Mucosa of rectum (tissue), 2 donors: ENCODE measurements at regions not wholly inside any gene's neighbourhood (a gene's known extent, or its start where the extent isn't known, plus 50 kb on each side); places are given as distances from the start of the nearest gene placed in this dataset.

Source experiments
- H3K27ac ChIP-seq, 2 donors: one replicate each; pipeline ENCODE4 v1.7.0; 2013; ENCODE audit warnings: inconsistent platforms in 2 of 2, low read depth in 2 of 2, low read length in 2 of 2
- H3K27me3 ChIP-seq, 2 donors: one replicate each; pipeline ENCODE4 v1.7.0; 2013; ENCODE audit warnings: low read length in 2 of 2; ENCODE audit not compliant: control insufficient read depth in 2 of 2, insufficient read depth in 2 of 2
- H3K36me3 ChIP-seq, 2 donors: one replicate each; pipeline ENCODE4 v1.7.0; 2013; ENCODE audit warnings: low read length in 2 of 2; ENCODE audit not compliant: control insufficient read depth in 2 of 2, insufficient read depth in 2 of 2
- H3K4me1 ChIP-seq, 2 donors: one replicate each; pipeline ENCODE4 v1.7.0; 2013; ENCODE audit warnings: low read length in 2 of 2, mild to moderate bottlenecking in 1 of 2; ENCODE audit not compliant: control insufficient read depth in 2 of 2, insufficient read depth in 2 of 2
- H3K4me3 ChIP-seq, 2 donors: one replicate each; pipeline ENCODE4 v1.7.0; 2013; ENCODE audit warnings: low read length in 2 of 2
- H3K9ac ChIP-seq, 2 donors: one replicate each; pipeline ENCODE4 v1.7.0; 2013; ENCODE audit warnings: low read length in 2 of 2, low read depth in 1 of 2, mild to moderate bottlenecking in 1 of 2
- H3K9me3 ChIP-seq, 2 donors: one replicate each; pipeline ENCODE4 v1.7.0; 2013; ENCODE audit warnings: low read length in 2 of 2; ENCODE audit not compliant: control insufficient read depth in 2 of 2
- donor health status: healthy.
- donor health status: Normal muscosa, but diverticular disease.

- Histone ChIP-seq H3K27ac (no peak overlapping the region), H3K9me3 (no peaks in the 10 kb centered on the region), H3K36me3 (no peaks in the 10 kb centered on the region), H3K4me1 (no peaks in the 10 kb centered on the region), H3K27me3 (no peaks in the 10 kb centered on the region), H3K9ac (no peak overlapping the region), H3K4me3 (no peak overlapping the region)
These were observed 235.7 kb upstream of the RXFP2 start for GRCh38 chr13:31503626-31504025.

GRCh38 chr13:31504918-31505317 is 234.4 kb upstream of the RXFP2 start:
- Histone ChIP-seq H3K9me3 (no peaks in the 10 kb centered on the region), H3K4me3 (no peak overlapping the region), H3K27me3 (no peaks in the 10 kb centered on the region), H3K4me1 (no peaks in the 10 kb centered on the region), H3K36me3 (no peaks in the 10 kb centered on the region), H3K9ac (no peak overlapping the region), H3K27ac (no peak overlapping the region)

- Histone ChIP-seq H3K27me3 (no peaks in the 10 kb centered on the region), H3K9me3 (no peaks in the 10 kb centered on the region), H3K27ac (no peak overlapping the region), H3K4me1 (no peaks in the 10 kb centered on the region), H3K4me3 (no peak overlapping the region), H3K36me3 (no peaks in the 10 kb centered on the region), H3K9ac (no peak overlapping the region)
These were observed 227.0 kb upstream of the RXFP2 start for GRCh38 chr13:31512331-31512730.

GRCh38 chr13:31514932-31515331 is 224.4 kb upstream of the RXFP2 start:
- Histone ChIP-seq H3K27ac (no peak overlapping the region), H3K27me3 (no peaks in the 10 kb centered on the region), H3K4me1 (no peaks in the 10 kb centered on the region), H3K4me3 (no peak overlapping the region), H3K36me3 (no peaks in the 10 kb centered on the region), H3K9me3 (no peaks in the 10 kb centered on the region), H3K9ac (no peak overlapping the region)

- H3K4me1 ChIP-seq = no peaks in the 10 kb centered on the region
- no peak overlapping the region for H3K9ac ChIP-seq
- no peaks in the 10 kb centered on the region for H3K27me3 ChIP-seq
- H3K4me3 ChIP-seq = no peak overlapping the region
- no peaks in the 10 kb centered on the region for H3K9me3 ChIP-seq
- H3K36me3 ChIP-seq = no peaks in the 10 kb centered on the region
- H3K27ac ChIP-seq = no peak overlapping the region
These were observed 223.9 kb upstream of the RXFP2 start for GRCh38 chr13:31515427-31515826.

GRCh38 chr13:31517599-31517998 is 221.7 kb upstream of the RXFP2 start:
- Histone ChIP-seq H3K9me3 (no peaks in the 10 kb centered on the region), H3K4me3 (no peak overlapping the region), H3K27ac (no peak overlapping the region), H3K27me3 (no peaks in the 10 kb centered on the region), H3K36me3 (no peaks in the 10 kb centered on the region), H3K4me1 (no peaks in the 10 kb centered on the region), H3K9ac (no peak overlapping the region)

GRCh38 chr13:31518645-31519044 is 220.7 kb upstream of the RXFP2 start:
- Histone ChIP-seq H3K4me1 (no peaks in the 10 kb centered on the region), H3K9me3 (no peaks in the 10 kb centered on the region), H3K27ac (no peak overlapping the region), H3K36me3 (no peaks in the 10 kb centered on the region), H3K4me3 (no peak overlapping the region), H3K27me3 (no peaks in the 10 kb centered on the region), H3K9ac (no peak overlapping the region)

- Histone ChIP-seq H3K27ac (no peak overlapping the region), H3K9ac (no peak overlapping the region), H3K27me3 (no peaks in the 10 kb centered on the region), H3K36me3 (no peaks in the 10 kb centered on the region), H3K9me3 (no peaks in the 10 kb centered on the region), H3K4me3 (no peak overlapping the region), H3K4me1 (no peaks in the 10 kb centered on the region)
These were observed 217.9 kb upstream of the RXFP2 start for GRCh38 chr13:31521435-31521834.

GRCh38 chr13:31522396-31522795 is 216.9 kb upstream of the RXFP2 start:
- H3K9ac ChIP-seq = no peak overlapping the region
- no peak overlapping the region for H3K27ac ChIP-seq
- H3K9me3 ChIP-seq = no peaks in the 10 kb centered on the region
- no peaks in the 10 kb centered on the region for H3K27me3 ChIP-seq
- H3K4me3 ChIP-seq = no peak overlapping the region
- no peaks in the 10 kb centered on the region for H3K36me3 ChIP-seq
- H3K4me1 ChIP-seq = no peaks in the 10 kb centered on the region

GRCh38 chr13:31528176-31528575 is 211.2 kb upstream of the RXFP2 start:
- H3K9ac ChIP-seq = no peak overlapping the region
- no peaks in the 10 kb centered on the region for H3K9me3 ChIP-seq
- no peak overlapping the region for H3K27ac ChIP-seq
- H3K4me3 ChIP-seq = no peak overlapping the region
- H3K27me3 ChIP-seq = no peaks in the 10 kb centered on the region
- no peaks in the 10 kb centered on the region for H3K36me3 ChIP-seq
- H3K4me1 ChIP-seq = no peaks in the 10 kb centered on the region

GRCh38 chr13:31528758-31529157 is 210.6 kb upstream of the RXFP2 start:
- no peaks in the 10 kb centered on the region for H3K36me3 ChIP-seq
- no peak overlapping the region for H3K9ac ChIP-seq
- no peaks in the 10 kb centered on the region for H3K27me3 ChIP-seq
- no peak overlapping the region for H3K4me3 ChIP-seq
- H3K4me1 ChIP-seq = no peaks in the 10 kb centered on the region
- H3K27ac ChIP-seq = no peak overlapping the region
- H3K9me3 ChIP-seq = no peaks in the 10 kb centered on the region
